RWPE1 (cell line): ENCODE measurements at regions not wholly inside any gene's neighbourhood (a gene's known extent, or its start where the extent isn't known, plus 50 kb on each side); places are given as distances from the start of the nearest gene placed in this dataset.

Experiments
- CTCF ChIA-PET: fragments of 350-600 bp; sonication (Branson Sonifier 250); formaldehyde crosslinking; extraction: SDS; loops from one replicate; lab custom pipeline; 2021; lab: Yijun Ruan, JAX
- POLR2A ChIA-PET: fragments of 400-600 bp; formaldehyde crosslinking; extraction: SDS; loops from one replicate; lab custom pipeline; 2020; ENCODE audit warnings: antibody characterized with exemption; ENCODE audit not compliant: low non-redundant PET; lab: Yijun Ruan, JAX
- DNase-seq: peaks from one replicate; pipeline ENCODE4 v3.0.0; 2012; ENCODE audit warnings: low spot score
- H3K27ac ChIP-seq: fragments of 450-650 bp; 2 replicates; pipeline ENCODE4 v1.5.1; 2017
- TF ChIP-seq, protein P1 (sequence below): fragments of 450-650 bp; conservative IDR thresholded peaks from 2 replicates; pipeline ENCODE4 v1.5.1; 2017; ENCODE audit warnings: low read depth, mild to moderate bottlenecking

- POLR2A ChIA-PET, result no interaction called here
Measured at GRCh38 chrX:127558811-127559210, 493.4 kb downstream of the ACTRT1 start.

DNA sequence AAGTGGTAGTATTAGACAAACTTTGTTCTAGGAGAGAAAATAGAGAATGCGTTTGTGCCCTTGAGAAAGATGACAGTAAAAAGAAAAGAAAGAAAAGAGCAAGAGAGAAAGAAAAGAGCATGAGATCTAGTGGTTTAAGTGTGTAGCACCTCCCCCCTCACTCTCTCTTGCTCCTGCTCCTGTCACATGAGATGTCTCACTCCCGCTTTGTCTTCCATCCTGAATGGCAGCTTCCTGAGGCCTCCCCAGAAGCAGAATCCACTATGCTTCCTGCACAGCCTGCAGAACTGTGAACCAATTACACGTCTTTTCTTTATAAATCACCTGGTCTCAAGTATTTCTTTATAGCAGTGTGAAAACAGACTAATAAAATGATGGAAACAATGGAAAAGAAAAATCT is 499.6 kb downstream of the ACTRT1 start:
- CTCF ChIA-PET, result no interaction called here
- TF ChIP-seq, protein P1, sequence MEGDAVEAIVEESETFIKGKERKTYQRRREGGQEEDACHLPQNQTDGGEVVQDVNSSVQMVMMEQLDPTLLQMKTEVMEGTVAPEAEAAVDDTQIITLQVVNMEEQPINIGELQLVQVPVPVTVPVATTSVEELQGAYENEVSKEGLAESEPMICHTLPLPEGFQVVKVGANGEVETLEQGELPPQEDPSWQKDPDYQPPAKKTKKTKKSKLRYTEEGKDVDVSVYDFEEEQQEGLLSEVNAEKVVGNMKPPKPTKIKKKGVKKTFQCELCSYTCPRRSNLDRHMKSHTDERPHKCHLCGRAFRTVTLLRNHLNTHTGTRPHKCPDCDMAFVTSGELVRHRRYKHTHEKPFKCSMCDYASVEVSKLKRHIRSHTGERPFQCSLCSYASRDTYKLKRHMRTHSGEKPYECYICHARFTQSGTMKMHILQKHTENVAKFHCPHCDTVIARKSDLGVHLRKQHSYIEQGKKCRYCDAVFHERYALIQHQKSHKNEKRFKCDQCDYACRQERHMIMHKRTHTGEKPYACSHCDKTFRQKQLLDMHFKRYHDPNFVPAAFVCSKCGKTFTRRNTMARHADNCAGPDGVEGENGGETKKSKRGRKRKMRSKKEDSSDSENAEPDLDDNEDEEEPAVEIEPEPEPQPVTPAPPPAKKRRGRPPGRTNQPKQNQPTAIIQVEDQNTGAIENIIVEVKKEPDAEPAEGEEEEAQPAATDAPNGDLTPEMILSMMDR, result no peak
- H3K27ac ChIP-seq, result no peak overlapping the region
- POLR2A ChIA-PET, result no interaction called here
- DNase-seq, result no peak

More at GRCh38 chrX:127558811-127559210, 493.4 kb downstream of the ACTRT1 start:
- H3K27ac ChIP-seq, result no peak overlapping the region
- no peak for DNase-seq
- TF ChIP-seq, protein P1, result no peak
- CTCF ChIA-PET, result no interaction called here

DNA sequence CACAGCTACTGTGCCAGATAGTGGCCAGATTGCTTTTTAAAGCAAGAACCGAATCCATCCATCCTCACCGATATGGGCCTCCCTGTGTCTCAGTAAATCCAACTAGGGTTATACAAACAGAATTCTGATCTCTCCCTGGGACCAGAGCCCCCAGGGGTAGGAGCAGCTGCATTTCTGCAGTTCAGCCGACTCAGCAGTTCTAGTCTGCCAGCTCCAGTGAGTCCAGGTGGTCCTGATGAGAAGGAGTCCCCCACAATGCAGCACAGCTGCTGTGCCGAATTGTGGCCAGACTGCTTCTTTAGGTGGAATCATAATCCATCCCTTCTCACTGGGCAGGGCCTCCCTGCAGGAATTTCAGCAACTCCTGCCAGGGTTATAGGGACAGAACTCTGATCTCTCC is 532.9 kb downstream of the ACTRT1 start:
- POLR2A ChIA-PET, result no interaction called here
- CTCF ChIA-PET, result no interaction called here
- no peak for DNase-seq

GRCh38 chrX:127490000-127490399 is 562.2 kb downstream of the ACTRT1 start:
- H3K27ac ChIP-seq, result no peak overlapping the region
- CTCF ChIA-PET, result no interaction called here
- TF ChIP-seq, protein P1, result no peak
- POLR2A ChIA-PET, result no interaction called here
- no peak for DNase-seq

More for the DNA sequence above, 532.9 kb downstream of the ACTRT1 start:
- H3K27ac ChIP-seq, result no peak overlapping the region
- TF ChIP-seq, protein P1, result no peak

DNA sequence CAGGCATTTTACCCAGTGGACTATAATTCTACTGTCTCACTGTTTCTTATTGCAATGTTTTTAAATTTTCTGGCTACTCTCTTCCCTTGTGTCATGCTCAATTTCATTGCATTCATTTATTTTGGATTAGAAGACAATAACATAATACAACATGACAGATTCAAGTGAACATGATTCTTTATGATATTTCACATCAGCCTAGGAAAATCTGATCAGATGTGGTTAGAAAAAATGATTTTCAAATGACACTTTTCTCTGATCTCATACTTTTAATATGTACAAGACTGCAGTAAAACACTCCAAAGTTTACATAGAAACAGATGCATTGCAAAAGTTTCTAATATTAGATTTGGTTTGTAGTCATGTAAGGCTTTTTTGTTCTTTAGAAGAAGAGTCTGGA is 586.0 kb downstream of the ACTRT1 start:
- TF ChIP-seq, protein P1, result no peak
- H3K27ac ChIP-seq, result no peak overlapping the region
- ChIA-PET CTCF (no interaction called here), POLR2A (no interaction called here)
- no peak for DNase-seq

GRCh38 chrX:127459790-127460189 is 592.4 kb downstream of the ACTRT1 start:
- no peak overlapping the region for H3K27ac ChIP-seq
- ChIA-PET CTCF (interaction anchor here (0.5 to 0.6 kb wide), 2 partner anchors 19 to 957 kb away, joined by 3 to 4 read pairs; no protein-coding TSS in a partner anchor), POLR2A (no interaction called here)
- peak; percentile 0 for DNase-seq
- TF ChIP-seq, protein P1, result no peak
